ENCODE measurements at regions not wholly inside any gene's neighbourhood (a gene's known extent, or its start where the extent isn't known, plus 50 kb on each side); places are given as distances from the start of the nearest gene placed in this dataset.

DNA sequence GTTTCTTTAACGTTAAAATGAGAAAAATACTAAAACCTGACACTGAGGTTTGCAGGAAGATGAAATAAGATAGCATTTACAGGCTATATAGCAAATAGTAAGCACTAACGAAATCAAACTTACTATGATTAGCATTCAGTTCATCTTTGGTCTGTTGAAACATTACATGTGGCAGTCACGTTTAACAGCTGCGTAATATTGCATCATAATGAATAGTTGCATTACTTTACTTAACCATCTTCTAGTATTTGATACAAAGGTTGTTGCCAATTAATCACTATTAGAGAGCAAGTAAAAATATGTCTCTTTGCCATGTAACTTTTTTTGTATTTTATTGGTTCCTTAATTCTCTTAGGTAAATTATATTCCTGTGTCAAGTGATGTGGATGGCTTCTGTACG, 131.8 kb upstream of the GHITM start:
- no peak overlapping the region for H3K27ac ChIP-seq
- H3K4me3 ChIP-seq: no peak overlapping the region
- H3K36me3 ChIP-seq: no peaks in the 10 kb centered on the region
- DNase-seq (ENCODE audit: low spot score in 2 of 2): no peak
- no peak for TF ChIP-seq CTCF (IDR thresholded peaks at IDR 0.05)
- H3K4me1 ChIP-seq: no peaks in the 10 kb centered on the region
- H3K9me3 ChIP-seq: no peaks in the 10 kb centered on the region
- no peaks in the 10 kb centered on the region for H3K27me3 ChIP-seq
- intact Hi-C loops (cut with DNase I): no loop called here

- no peaks in the 10 kb centered on the region for H3K36me3 ChIP-seq
- peak in 2 of 3 experiments; percentile 22 to 23 for TF ChIP-seq CTCF (IDR thresholded peaks at IDR 0.05)
- H3K27me3 ChIP-seq: no peaks in the 10 kb centered on the region
- no peak for DNase-seq (ENCODE audit: low spot score in 2 of 2)
- H3K4me3 ChIP-seq: no peak overlapping the region
- H3K4me1 ChIP-seq: no peaks in the 10 kb centered on the region
- no peak overlapping the region for H3K27ac ChIP-seq
- intact Hi-C loops (cut with DNase I): no loop called here
- no peaks in the 10 kb centered on the region for H3K9me3 ChIP-seq
These were observed 130.4 kb upstream of the GHITM start for GRCh38 chr10:84008878-84009277.

- H3K27ac ChIP-seq: no peak overlapping the region
- no peak overlapping the region for H3K4me3 ChIP-seq
- no peak for DNase-seq (ENCODE audit: low spot score in 2 of 2)
- TF ChIP-seq CTCF (IDR thresholded peaks at IDR 0.05): no peak
- H3K27me3 ChIP-seq: no peaks in the 10 kb centered on the region
- intact Hi-C loops (cut with DNase I): no loop called here
- H3K9me3 ChIP-seq: no peaks in the 10 kb centered on the region
- no peaks in the 10 kb centered on the region for H3K36me3 ChIP-seq
- H3K4me1 ChIP-seq: no peaks in the 10 kb centered on the region
These were observed 126.9 kb upstream of the GHITM start for GRCh38 chr10:84012431-84012830.

- H3K4me1 ChIP-seq: no peaks in the 10 kb centered on the region
- no peaks in the 10 kb centered on the region for H3K9me3 ChIP-seq
- DNase-seq (ENCODE audit: low spot score in 2 of 2): no peak
- no peaks in the 10 kb centered on the region for H3K36me3 ChIP-seq
- H3K27ac ChIP-seq: no peak overlapping the region
- H3K27me3 ChIP-seq: no peaks in the 10 kb centered on the region
- intact Hi-C loops (cut with DNase I): no loop called here
- no peak for TF ChIP-seq CTCF (IDR thresholded peaks at IDR 0.05)
- H3K4me3 ChIP-seq: no peak overlapping the region
These were observed 126.4 kb upstream of the GHITM start for GRCh38 chr10:84012831-84013458.

DNA sequence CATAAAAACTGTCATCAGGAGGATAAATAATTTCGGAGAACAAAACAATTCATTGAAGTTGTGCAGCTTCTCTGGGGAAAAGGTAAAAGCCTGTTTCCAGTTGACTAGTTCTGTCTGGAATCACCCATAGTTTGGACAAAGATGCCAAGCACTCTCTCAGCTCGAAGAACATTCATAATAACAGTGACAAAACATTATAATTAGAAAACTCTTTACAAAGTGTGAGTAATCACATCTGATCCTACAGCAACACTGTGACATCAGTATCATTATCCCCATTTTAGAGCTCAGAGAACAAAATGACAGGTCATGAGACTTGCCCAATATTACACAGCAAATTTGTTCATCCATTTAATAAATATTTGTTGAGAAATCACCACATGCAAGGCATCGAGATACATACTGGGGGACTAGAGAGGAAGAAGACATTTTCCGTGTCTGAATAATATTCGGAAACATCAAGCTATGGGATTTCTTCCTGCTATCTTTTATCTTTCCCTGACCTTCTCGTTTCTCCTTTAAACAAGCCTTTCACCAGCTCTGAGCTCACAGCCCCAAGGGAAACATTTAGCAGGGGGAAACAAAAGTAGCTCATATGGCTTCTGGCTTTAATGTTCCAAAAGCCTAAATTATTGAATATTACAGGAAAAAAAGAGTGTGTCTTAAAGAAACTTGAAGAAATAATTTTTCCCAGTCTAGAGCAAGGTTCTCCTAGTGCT, 123.3 kb upstream of the GHITM start:
- intact Hi-C loops (cut with DNase I): no loop called here
- H3K4me3 ChIP-seq: no peak overlapping the region
- no peaks in the 10 kb centered on the region for H3K4me1 ChIP-seq
- H3K27me3 ChIP-seq: no peaks in the 10 kb centered on the region
- no peak overlapping the region for H3K27ac ChIP-seq
- no peaks in the 10 kb centered on the region for H3K9me3 ChIP-seq
- DNase-seq (ENCODE audit: low spot score in 2 of 2): no peak
- TF ChIP-seq CTCF (IDR thresholded peaks at IDR 0.05): no peak
- H3K36me3 ChIP-seq: no peaks in the 10 kb centered on the region

All from ascending aorta (tissue), 2 donors.